NCI-H1105 treated with DMSO at 0.1 percent for 48 hours (cell line): ENCODE measurements at regions not wholly inside any gene's neighbourhood (a gene's known extent, or its start where the extent isn't known, plus 50 kb on each side); places are given as distances from the start of the nearest gene placed in this dataset.
"Not testable (repeated sequence)": the region's sequence is repeated elsewhere in the genome, so short reads cannot be mapped to it uniquely, and the experiment has no call there.

ENCODE experiments used
- DNase-seq: peaks from one replicate; lab custom pipeline; 2025; lab: John Stamatoyannopoulos, UW

- DNase-seq, result no peak
Measured at GRCh38 chr4:97216046-97216445, 927.2 kb downstream of the STPG2 start.

- no peak for DNase-seq
Measured at GRCh38 chr4:97235521-97235920, 907.8 kb downstream of the STPG2 start.

GRCh38 chr4:97238956-97239666 is 904.2 kb downstream of the STPG2 start:
- DNase-seq, result peak; percentile 66

- DNase-seq, result no peak
Measured at GRCh38 chr4:97239667-97239997, 903.6 kb downstream of the STPG2 start.

GRCh38 chr4:97252615-97253154 is 890.6 kb downstream of the STPG2 start:
- DNase-seq, result no peak

GRCh38 chr4:97262769-97263168 is 880.5 kb downstream of the STPG2 start:
- DNase-seq, result no peak

GRCh38 chr4:97270051-97270450 is 873.2 kb downstream of the STPG2 start:
- DNase-seq, result no peak

- DNase-seq, result no peak
Measured at GRCh38 chr4:97279391-97279790, 863.9 kb downstream of the STPG2 start.

- DNase-seq, result no peak
Measured at GRCh38 chr4:97300561-97300960, 842.7 kb downstream of the STPG2 start.

GRCh38 chr4:97305351-97305750 is 837.9 kb downstream of the STPG2 start:
- DNase-seq, result no peak

GRCh38 chr4:97309121-97309520 is 834.2 kb downstream of the STPG2 start:
- no peak for DNase-seq

- DNase-seq, result no peak
Measured at GRCh38 chr4:97317201-97317600, 826.1 kb downstream of the STPG2 start.

- DNase-seq, result peak; percentile 90
Measured at GRCh38 chr4:97317671-97318070, 825.6 kb downstream of the STPG2 start.

GRCh38 chr4:97325751-97326150 is 817.5 kb downstream of the STPG2 start:
- not testable (repeated sequence) for DNase-seq

- no peak for DNase-seq
Measured at GRCh38 chr4:97330917-97331316, 812.4 kb downstream of the STPG2 start.

- no peak for DNase-seq
Measured at GRCh38 chr4:97334348-97334747, 808.9 kb downstream of the STPG2 start.

- peak; percentile 67 for DNase-seq
Measured at GRCh38 chr4:97349468-97350186, 793.6 kb downstream of the STPG2 start.

- no peak for DNase-seq
Measured at GRCh38 chr4:97353876-97354275, 789.4 kb downstream of the STPG2 start.

- DNase-seq, result no peak
Measured at GRCh38 chr4:97359826-97360225, 783.5 kb downstream of the STPG2 start.

- no peak for DNase-seq
Measured at GRCh38 chr4:97360733-97361132, 782.5 kb downstream of the STPG2 start.

GRCh38 chr4:97367878-97368277 is 775.4 kb downstream of the STPG2 start:
- no peak for DNase-seq

- no peak for DNase-seq
Measured at GRCh38 chr4:97370568-97370967, 772.7 kb downstream of the STPG2 start.

GRCh38 chr4:97374526-97374925 is 768.8 kb downstream of the STPG2 start:
- DNase-seq, result no peak

- no peak for DNase-seq
Measured at GRCh38 chr4:97386969-97387368, 756.3 kb downstream of the STPG2 start.
